ENCODE measurements at regions not wholly inside any gene's neighbourhood (a gene's known extent, or its start where the extent isn't known, plus 50 kb on each side); places are given as distances from the start of the nearest gene placed in this dataset.

DNA sequence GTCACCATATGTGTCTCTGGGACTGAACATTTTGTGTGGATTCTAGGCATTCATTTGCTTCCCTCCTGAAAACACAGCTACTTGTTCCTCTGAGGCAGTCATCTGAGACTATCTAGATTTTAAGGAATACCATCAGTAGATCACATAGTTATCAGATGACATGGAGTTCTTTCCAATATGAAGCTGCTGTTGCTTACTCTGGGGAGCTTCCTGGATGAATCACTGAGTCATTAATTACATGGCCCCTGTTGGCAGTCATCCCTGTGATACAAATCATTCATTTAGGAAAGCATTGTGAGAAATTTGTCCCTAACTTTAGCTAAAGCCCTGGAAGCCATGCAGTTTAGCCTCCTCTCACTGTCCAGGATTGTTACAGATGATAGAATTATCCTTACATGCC is 98.2 kb upstream of the ARSJ start:
- TF ChIP-seq, protein P1, sequence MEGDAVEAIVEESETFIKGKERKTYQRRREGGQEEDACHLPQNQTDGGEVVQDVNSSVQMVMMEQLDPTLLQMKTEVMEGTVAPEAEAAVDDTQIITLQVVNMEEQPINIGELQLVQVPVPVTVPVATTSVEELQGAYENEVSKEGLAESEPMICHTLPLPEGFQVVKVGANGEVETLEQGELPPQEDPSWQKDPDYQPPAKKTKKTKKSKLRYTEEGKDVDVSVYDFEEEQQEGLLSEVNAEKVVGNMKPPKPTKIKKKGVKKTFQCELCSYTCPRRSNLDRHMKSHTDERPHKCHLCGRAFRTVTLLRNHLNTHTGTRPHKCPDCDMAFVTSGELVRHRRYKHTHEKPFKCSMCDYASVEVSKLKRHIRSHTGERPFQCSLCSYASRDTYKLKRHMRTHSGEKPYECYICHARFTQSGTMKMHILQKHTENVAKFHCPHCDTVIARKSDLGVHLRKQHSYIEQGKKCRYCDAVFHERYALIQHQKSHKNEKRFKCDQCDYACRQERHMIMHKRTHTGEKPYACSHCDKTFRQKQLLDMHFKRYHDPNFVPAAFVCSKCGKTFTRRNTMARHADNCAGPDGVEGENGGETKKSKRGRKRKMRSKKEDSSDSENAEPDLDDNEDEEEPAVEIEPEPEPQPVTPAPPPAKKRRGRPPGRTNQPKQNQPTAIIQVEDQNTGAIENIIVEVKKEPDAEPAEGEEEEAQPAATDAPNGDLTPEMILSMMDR (IDR thresholded peaks at IDR 0.05) = no peak
- no peak for TF ChIP-seq EZH2 (IDR thresholded peaks at IDR 0.05; ENCODE audit: borderline replicate concordance, insufficient read depth, low read depth, low read length, poor library complexity, severe bottlenecking)
